Head of caudate nucleus (tissue), 42 donors: ENCODE measurements at regions not wholly inside any gene's neighbourhood (a gene's known extent, or its start where the extent isn't known, plus 50 kb on each side); places are given as distances from the start of the nearest gene placed in this dataset.
"Not testable (repeated sequence)": the region's sequence is repeated elsewhere in the genome, so short reads cannot be mapped to it uniquely, and the experiment has no call there.

ENCODE experiments used
- DNase-seq, 42 donors: peaks; one replicate each; pipeline versions ENCODE4 v3.0.0 to v3.0.0-alpha.2; 2020 to 2021; ENCODE audit warnings: mixed read lengths in 7 of 42
- intact Hi-C: fragments of 100-400 bp; cut with DNase I; formaldehyde crosslinking; loops from one replicate; pipeline ENCODE4 v1.15.0; 2022

GRCh38 chr4:187687697-187688096 is 307.9 kb upstream of the ZFP42 start:
- intact Hi-C loops, result no loop called here
- no peak for DNase-seq

GRCh38 chr4:187692626-187693025 is 302.9 kb upstream of the ZFP42 start:
- intact Hi-C loops, result no loop called here
- no peak for DNase-seq

GRCh38 chr4:187695531-187695930 is 300.0 kb upstream of the ZFP42 start:
- intact Hi-C loops, DNase-seq: not testable (repeated sequence)

GRCh38 chr4:187711586-187711985 is 284.0 kb upstream of the ZFP42 start:
- DNase-seq, result no peak
- intact Hi-C loops, result no loop called here

- intact Hi-C loops, result no loop called here
- DNase-seq, result no peak
Measured at GRCh38 chr4:187714957-187715356, 280.6 kb upstream of the ZFP42 start.

- intact Hi-C loops, result no loop called here
- DNase-seq, result no peak
Measured at GRCh38 chr4:187715466-187715865, 280.1 kb upstream of the ZFP42 start.

GRCh38 chr4:187724456-187724855 is 271.1 kb upstream of the ZFP42 start:
- intact Hi-C loops, result no loop called here

GRCh38 chr4:187726485-187726884 is 269.1 kb upstream of the ZFP42 start:
- intact Hi-C loops, result no loop called here
- DNase-seq, result no peak

More at GRCh38 chr4:187724456-187724855, 271.1 kb upstream of the ZFP42 start:
- no peak for DNase-seq

GRCh38 chr4:187732524-187732923 is 263.0 kb upstream of the ZFP42 start:
- intact Hi-C loops, result no loop called here
- no peak for DNase-seq

GRCh38 chr4:187739771-187740170 is 255.8 kb upstream of the ZFP42 start:
- intact Hi-C loops, result no loop called here
- no peak for DNase-seq

- intact Hi-C loops, result no loop called here
- DNase-seq, result no peak
Measured at GRCh38 chr4:187744911-187745310, 250.7 kb upstream of the ZFP42 start.

GRCh38 chr4:187750652-187751051 is 244.9 kb upstream of the ZFP42 start:
- DNase-seq, intact Hi-C loops: not testable (repeated sequence)

- DNase-seq, result no peak
- intact Hi-C loops, result no loop called here
Measured at GRCh38 chr4:187767158-187767557, 228.4 kb upstream of the ZFP42 start.

GRCh38 chr4:187767687-187768086 is 227.9 kb upstream of the ZFP42 start:
- intact Hi-C loops, result no loop called here
- no peak for DNase-seq

- no peak for DNase-seq
- intact Hi-C loops, result no loop called here
Measured at GRCh38 chr4:187770345-187770744, 225.2 kb upstream of the ZFP42 start.

- intact Hi-C loops, result no loop called here
- no peak for DNase-seq
Measured at GRCh38 chr4:187777954-187778353, 217.6 kb upstream of the ZFP42 start.

GRCh38 chr4:187780070-187780469 is 215.5 kb upstream of the ZFP42 start:
- intact Hi-C loops, result no loop called here
- no peak for DNase-seq

GRCh38 chr4:187782286-187782824 is 213.2 kb upstream of the ZFP42 start:
- intact Hi-C loops, result no loop called here
- no peak for DNase-seq

GRCh38 chr4:187786190-187786589 is 209.4 kb upstream of the ZFP42 start:
- DNase-seq, result no peak
- intact Hi-C loops, result no loop called here

- intact Hi-C loops, result no loop called here
- no peak for DNase-seq
Measured at GRCh38 chr4:187789078-187789477, 206.5 kb upstream of the ZFP42 start.

- DNase-seq, result no peak
- intact Hi-C loops, result no loop called here
Measured at GRCh38 chr4:187795737-187796136, 199.8 kb upstream of the ZFP42 start.

- DNase-seq, result no peak
- intact Hi-C loops, result no loop called here
Measured at GRCh38 chr4:187798385-187798784, 197.2 kb upstream of the ZFP42 start.
